HG02943 (cell line): ENCODE measurements at regions not wholly inside any gene's neighbourhood (a gene's known extent, or its start where the extent isn't known, plus 50 kb on each side); places are given as distances from the start of the nearest gene placed in this dataset.

Experiments
- ATAC-seq: cut with Tn5 transposase; IDR thresholded peaks from one replicate; pipeline ENCODE4 v1.9.1; 2021; ENCODE audit warnings: mild to moderate bottlenecking, low read depth, moderate library complexity; ENCODE audit not compliant: unreplicated experiment

DNA sequence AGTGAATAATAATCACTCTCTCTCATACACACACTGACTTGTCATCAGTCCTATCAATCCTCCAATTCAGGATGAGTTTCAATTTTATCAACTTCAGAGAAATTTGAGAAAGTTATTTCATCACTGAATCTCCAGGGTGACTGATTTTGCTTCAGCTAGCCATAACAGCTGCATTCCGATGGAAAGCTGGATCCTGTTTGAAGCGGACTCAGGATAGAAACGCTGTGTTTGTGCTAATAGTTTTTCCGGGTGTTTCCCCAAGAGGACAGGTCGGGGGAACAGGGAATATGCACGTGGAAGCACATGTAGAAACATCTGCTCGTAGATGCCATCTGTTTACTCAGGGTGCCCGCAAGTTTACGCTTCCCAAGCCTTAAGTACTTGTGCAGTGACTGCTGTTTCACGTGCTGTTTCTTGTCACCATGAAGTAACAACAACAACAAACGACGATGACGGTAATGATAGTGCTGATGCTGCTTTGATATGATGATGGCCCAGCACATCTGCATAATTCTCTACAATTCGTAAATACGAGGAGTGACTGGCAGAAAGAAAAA, 263.7 kb upstream of the DAPK1 start:
- ATAC-seq, result no peak

GRCh38 chr9:87234854-87235253, 262.8 kb upstream of the DAPK1 start:
- no peak for ATAC-seq

DNA sequence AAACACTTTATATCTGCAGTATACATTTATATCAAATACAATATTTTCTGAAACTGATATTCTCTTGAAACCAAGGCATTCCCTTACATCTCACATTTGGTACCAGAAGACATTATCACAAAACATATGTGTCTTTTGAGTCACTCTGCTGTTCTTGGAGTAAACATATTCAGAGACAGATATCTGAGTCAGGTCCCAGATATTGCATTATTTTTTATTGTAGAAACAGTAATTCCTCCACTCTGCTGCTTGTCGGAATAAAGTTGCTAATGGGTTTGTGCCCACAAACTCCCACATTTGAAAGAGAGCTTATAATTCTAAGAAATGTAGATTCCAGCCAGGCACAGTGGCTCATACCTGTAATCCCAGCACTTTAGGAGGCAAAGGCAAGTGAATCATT, 261.1 kb upstream of the DAPK1 start:
- no peak for ATAC-seq

DNA sequence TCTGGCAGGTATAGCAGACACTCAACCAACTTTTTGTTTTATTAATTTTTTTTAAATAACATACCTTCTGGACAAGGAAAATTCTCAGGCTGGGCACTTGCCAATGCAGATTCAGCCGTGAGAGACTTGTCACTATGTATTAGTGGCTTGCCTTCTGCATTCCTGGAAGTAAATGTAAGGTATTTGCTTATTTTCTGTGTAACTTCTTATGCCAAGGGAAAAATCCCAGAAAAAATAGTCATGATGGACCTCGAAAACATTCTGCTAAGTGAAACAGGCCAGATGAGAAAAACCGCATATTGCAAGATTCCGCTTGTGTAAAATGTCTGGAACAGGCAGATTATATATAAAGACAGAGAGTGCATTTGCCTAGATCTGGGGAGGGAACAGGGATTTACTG, 260.3 kb upstream of the DAPK1 start:
- ATAC-seq, result no peak

- no peak for ATAC-seq
Observed at GRCh38 chr9:87238545-87238944, 259.1 kb upstream of the DAPK1 start.

- ATAC-seq, result no peak
Observed at GRCh38 chr9:87239312-87239711, 258.4 kb upstream of the DAPK1 start.

DNA sequence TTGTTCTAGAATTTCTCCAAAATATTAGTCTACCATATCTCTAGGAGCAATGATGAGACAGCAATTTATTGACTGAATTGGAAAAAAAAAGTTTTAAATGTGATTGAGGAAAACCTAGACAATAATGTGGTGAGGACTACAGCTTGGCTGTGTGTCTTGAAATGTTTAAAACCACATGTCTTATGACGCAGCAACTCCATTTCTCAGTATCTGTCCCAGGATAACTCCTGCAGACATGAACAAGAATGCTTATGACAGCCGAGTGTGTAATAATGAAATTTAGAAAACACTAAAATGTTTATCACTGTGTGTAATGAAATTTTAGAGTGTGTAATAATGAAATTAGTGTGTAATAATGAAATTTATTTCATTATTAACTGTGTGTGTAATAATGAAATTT, 254.1 kb upstream of the DAPK1 start:
- no peak for ATAC-seq

DNA sequence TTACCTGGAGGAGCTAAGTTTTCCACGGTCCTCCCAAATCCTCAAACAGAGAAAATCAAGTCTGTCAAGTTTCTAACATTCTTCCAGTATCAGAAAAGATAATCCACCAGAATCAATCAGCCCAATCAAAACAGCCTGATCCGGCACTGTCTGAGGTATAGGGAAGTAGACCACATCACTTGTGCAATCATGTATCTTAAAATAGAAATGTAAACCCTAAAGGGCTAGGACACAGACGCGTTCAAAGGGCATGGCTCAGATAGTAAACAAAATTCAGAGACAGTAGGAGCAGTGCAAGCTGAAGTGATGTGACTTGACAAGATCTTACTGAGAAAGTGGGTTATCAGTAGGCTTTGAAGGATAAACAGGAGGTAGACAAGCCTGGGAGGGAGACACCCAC, 252.4 kb upstream of the DAPK1 start:
- no peak for ATAC-seq

- no peak for ATAC-seq
Observed at GRCh38 chr9:87247097-87247496, 250.6 kb upstream of the DAPK1 start.

DNA sequence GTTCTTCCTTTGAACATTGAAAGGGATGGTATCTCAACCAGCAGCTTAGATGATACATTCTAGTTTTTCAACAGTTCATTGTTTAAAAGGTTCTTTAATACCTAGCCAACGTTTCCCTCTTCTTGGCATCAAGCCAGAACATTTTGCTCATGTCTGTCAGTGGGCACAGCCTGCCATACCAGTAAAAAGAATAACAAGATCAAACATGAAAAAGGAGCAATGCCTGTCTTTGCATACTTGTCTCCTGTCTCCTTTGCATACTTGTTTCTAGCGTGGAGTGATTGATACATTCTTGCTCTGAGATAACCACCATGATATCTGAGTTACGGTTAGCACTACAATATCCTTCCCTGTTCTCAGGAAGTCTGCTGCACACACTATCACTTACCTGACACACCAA, 248.6 kb upstream of the DAPK1 start:
- ATAC-seq, result no peak

- ATAC-seq, result no peak
Observed at GRCh38 chr9:87250205-87250604, 247.5 kb upstream of the DAPK1 start.

GRCh38 chr9:87255431-87256155, 242.1 kb upstream of the DAPK1 start:
- no peak for ATAC-seq

- ATAC-seq, result no peak
Observed at GRCh38 chr9:87256973-87257372, 240.7 kb upstream of the DAPK1 start.

DNA sequence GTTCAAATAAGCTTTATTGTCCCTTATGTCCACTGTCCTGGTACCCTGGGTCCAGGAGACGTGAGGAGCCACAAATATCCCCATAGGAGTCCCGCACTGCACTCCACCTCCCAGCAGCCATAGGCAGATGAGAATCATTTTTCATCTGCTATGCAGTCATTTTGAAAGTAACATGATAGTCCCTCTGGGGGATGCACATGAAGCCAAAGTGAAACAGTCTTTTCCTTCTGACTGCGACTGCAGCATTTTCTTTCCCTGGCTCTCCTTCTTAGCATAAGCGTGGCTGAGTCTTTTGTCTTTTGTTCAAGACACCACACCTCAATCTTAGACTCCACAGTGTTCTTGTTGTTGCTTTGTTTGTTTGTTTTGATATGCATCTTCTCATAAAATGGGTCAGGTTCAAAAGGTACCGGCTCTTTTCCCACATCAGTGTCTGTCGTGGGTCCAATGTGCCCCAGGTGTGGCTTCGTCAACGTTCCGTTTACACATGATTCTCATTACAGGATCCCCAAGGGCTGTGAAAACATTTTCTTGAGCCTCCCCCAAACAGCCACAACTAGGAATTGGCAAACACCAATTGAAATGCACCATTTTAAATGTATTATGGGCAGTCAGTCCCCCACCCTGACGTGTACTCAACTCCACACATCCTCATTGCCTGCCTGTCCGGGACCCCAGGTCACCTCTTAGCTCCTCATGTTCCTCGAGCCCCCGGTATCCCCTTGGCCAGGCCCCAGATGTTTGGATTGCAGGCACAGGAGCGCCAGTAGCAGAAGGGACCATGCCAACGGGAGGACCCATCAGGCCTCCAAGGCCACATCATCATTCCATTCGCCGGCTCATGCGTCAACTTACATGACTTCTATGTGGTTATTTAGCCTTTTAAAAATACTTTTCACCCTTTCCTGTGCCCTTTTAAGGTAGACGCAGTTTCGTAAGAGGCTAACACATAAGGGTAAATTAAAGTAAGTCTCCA, 237.8 kb upstream of the DAPK1 start:
- no peak for ATAC-seq

- ATAC-seq, result no peak
Observed at GRCh38 chr9:87263291-87263690, 234.4 kb upstream of the DAPK1 start.

- ATAC-seq, result no peak
Observed at GRCh38 chr9:87266697-87267096, 231.0 kb upstream of the DAPK1 start.

DNA sequence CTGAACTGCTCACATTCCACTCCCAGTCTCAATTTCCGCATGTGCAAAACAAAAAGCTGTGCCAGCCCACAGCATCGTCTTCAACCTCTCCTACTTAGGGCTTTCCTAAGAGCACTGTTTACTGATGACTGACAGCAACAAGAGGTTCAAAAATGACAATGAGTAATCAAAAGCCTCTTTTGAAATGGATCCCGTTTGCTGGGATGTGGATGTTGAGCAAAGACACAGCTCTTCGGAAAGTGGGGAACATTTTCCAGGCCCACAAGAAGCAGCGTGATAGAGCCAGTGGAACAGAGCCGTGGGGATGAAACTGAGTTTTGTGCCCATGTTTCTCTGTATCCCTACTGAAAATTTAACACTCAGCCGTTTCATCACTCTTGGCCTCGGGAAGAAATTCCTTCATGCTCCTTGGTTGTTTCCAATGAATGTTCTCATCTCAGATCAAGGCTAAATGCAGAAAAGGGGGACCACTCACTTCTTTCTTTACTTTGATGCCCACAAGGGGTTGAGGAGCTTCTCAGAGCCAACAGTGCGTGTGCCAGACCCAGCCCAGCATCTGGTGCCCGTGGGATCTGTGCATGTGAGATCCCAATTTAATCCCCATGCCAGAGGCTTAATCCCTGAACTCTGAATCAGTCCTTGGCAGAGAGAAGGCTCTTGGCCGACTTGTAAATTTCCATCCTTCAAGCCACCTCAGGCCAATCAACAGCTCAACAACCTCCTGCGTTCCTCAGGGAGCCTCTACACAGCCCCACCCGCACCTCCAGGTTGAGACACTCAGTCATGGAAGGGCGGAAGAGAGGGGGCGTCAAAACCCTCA, 230.2 kb upstream of the DAPK1 start:
- ATAC-seq, result no peak

DNA sequence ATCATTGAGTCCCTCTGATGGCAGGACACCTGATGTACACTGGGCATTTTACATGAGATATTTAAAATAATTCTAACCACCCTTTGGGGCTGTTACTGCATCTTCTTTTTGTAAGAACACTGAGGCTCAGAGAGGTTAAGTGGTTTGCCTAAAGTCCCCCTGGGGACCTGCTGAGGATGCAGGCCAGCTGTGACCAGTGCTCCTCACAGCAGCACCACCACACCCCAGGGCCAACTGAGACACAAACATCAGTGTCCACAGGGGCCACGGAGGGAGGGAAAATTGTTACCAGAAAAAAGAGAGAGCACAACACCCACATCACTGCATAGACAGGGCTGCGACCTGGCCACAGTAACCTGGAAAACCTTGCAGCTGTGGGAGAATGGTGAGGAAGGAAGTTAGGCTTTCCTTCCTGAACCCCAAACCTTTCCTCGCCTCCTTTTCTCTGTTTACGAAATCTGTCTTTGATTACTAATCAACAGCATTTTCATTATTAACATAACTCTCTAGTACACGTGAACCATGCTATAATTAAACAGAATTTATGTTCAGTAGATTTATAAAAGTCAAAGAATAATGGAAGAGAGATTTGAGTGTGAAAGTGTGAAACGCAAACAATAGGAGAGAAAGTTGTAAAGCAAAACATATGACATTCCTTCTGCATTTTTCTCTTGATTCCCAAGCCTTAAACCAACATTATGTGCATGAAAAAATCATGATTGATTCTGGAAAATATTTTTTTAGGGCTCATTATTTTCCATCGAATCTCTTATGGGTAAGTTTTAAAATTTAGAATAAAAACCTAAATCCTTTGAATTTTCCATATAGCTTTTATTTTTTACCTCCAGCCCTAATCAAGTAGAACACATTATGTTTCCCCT, 228.1 kb upstream of the DAPK1 start:
- ATAC-seq, result no peak

GRCh38 chr9:87270221-87270847, 227.3 kb upstream of the DAPK1 start:
- ATAC-seq, result no peak
